A549 (cell line): ENCODE measurements at regions not wholly inside any gene's neighbourhood (a gene's known extent, or its start where the extent isn't known, plus 50 kb on each side); places are given as distances from the start of the nearest gene placed in this dataset.

Experiments used
- ATAC-seq, 2 experiments: fragments of 200-7000 bp in 1 of 2; fragments of >200 bp in 1 of 2; cut with Nextera tagmentation in 1 of 2; cut with Tn5 transposase in 1 of 2; 3 replicates each; pipeline versions ENCODE4 v1.8.0 to v1.9.1; 2018 to 2020; ENCODE audit warnings: mild to moderate bottlenecking in 1 of 2, moderate library complexity in 1 of 2
- CTCF ChIA-PET: fragments of 300-600 bp; sonication (Branson Sonifier 250); formaldehyde crosslinking; extraction: SDS; loops from one replicate; lab custom pipeline; 2021; ENCODE audit warnings: antibody characterized with exemption, inconsistent platforms; lab: Yijun Ruan, JAX
- POLR2A ChIA-PET: fragments of 350-600 bp; formaldehyde crosslinking; extraction: SDS; loops from one replicate; lab custom pipeline; 2021; ENCODE audit warnings: antibody characterized with exemption, inconsistent platforms; lab: Yijun Ruan, JAX
- DNase-seq, 2 experiments: peaks; one replicate each; pipeline versions ENCODE4 v3.0.0 to v3.0.0-alpha.2; 2011 to 2016; ENCODE audit warnings: low read depth in 1 of 2, low spot score in 1 of 2
- FAIRE-seq: peaks from 2 replicates; lab custom pipeline; 2011; peaks lifted over from hg19 to GRCh38; lab: Jason Lieb, UNC
- H3K27ac ChIP-seq, 2 experiments: fragments of >200 bp; sonication (Bioruptor Twin); formaldehyde crosslinking; 3 replicates each; pipeline ENCODE4 v1.5.1; 2016 to 2017
- H3K4me1 ChIP-seq: fragments of >200 bp; sonication (Bioruptor Twin); formaldehyde crosslinking; 3 replicates; pipeline ENCODE4 v1.6.1; 2016
- H3K4me2 ChIP-seq: fragments of >200 bp; sonication (Bioruptor Twin); formaldehyde crosslinking; 3 replicates; pipeline ENCODE4 v1.6.1; 2016
- H3K4me3 ChIP-seq: fragments of >200 bp; sonication (Bioruptor Twin); formaldehyde crosslinking; 3 replicates; pipeline ENCODE4 v1.5.1; 2016
- H3K9me3 ChIP-seq: fragments of >200 bp; sonication (Bioruptor Twin); formaldehyde crosslinking; 3 replicates; pipeline ENCODE4 v1.6.1; 2016
- BHLHE40 ChIP-seq: IDR thresholded peaks from 2 replicates; pipeline ENCODE4 v1.6.1; 2012; ENCODE audit warnings: low read depth, low read length, inconsistent platforms
- CBX2 ChIP-seq: fragments of 200-600 bp; sonication (generic); IDR thresholded peaks from 2 replicates; pipeline ENCODE4 v1.6.1; 2016; ENCODE audit warnings: low read depth, mild to moderate bottlenecking, borderline replicate concordance
- CHD2 ChIP-seq: fragments of 150-350 bp; IDR thresholded peaks from 2 replicates; pipeline ENCODE4 v1.6.1; 2014; ENCODE audit warnings: low read length; ENCODE audit not compliant: partially characterized antibody
- EHMT2 ChIP-seq: fragments of 200-600 bp; sonication (generic); IDR thresholded peaks from 2 replicates; pipeline ENCODE4 v1.6.1; 2016; ENCODE audit warnings: antibody characterized with exemption, low read depth, mild to moderate bottlenecking, moderate library complexity
- EP300 ChIP-seq, 2 experiments: fragments of >200 bp; sonication (Bioruptor Twin); formaldehyde crosslinking; IDR thresholded peaks; 2 replicates in 1 of 2; 3 replicates in 1 of 2; pipeline ENCODE4 v1.6.1; 2016 to 2017
- ESRRA ChIP-seq: fragments of 150-350 bp; IDR thresholded peaks from 2 replicates; pipeline ENCODE4 v1.6.1; 2014; ENCODE audit warnings: mild to moderate bottlenecking, low read length, borderline replicate concordance
- FOSL2 ChIP-seq, 2 experiments: fragments of 450-650 bp in 1 of 2; fragments of >200 bp in 1 of 2; sonication (Bioruptor Twin) in 1 of 2; formaldehyde crosslinking; IDR thresholded peaks; 2 replicates each; pipeline versions ENCODE4 v1.5.0 to v1.6.1; 2016 to 2020; ENCODE audit warnings: mild to moderate bottlenecking in 1 of 2, moderate library complexity in 1 of 2
- GATA3 ChIP-seq: IDR thresholded peaks from 2 replicates; pipeline ENCODE4 v1.6.1; 2012; ENCODE audit warnings: borderline replicate concordance
- HOXA7 ChIP-seq: fragments of 250-450 bp; sonication (Bioruptor Pico); IDR thresholded peaks from 2 replicates; pipeline ENCODE4 v1.5.0; 2020; ENCODE audit warnings: mild to moderate bottlenecking, moderate library complexity
- HOXB13 ChIP-seq: fragments of 250-450 bp; sonication (Bioruptor Pico); IDR thresholded peaks from 2 replicates; pipeline ENCODE4 v1.5.0; 2020; ENCODE audit warnings: low read depth, mild to moderate bottlenecking, moderate library complexity
- HOXB5 ChIP-seq: fragments of 250-450 bp; sonication (Bioruptor Pico); IDR thresholded peaks from 2 replicates; pipeline ENCODE4 v1.5.0; 2020; ENCODE audit warnings: mild to moderate bottlenecking, moderate library complexity
- KDM1A ChIP-seq: fragments of 200-600 bp; sonication (generic); IDR thresholded peaks from 2 replicates; pipeline ENCODE4 v1.6.1; 2016; ENCODE audit warnings: low read depth, mild to moderate bottlenecking
- MAFK ChIP-seq: fragments of 450-650 bp; IDR thresholded peaks from 2 replicates; pipeline ENCODE4 v1.6.1; 2014; ENCODE audit not compliant: partially characterized antibody
- MYC ChIP-seq: IDR thresholded peaks from 2 replicates; pipeline ENCODE4 v1.6.1; 2012; ENCODE audit warnings: mild to moderate bottlenecking, inconsistent platforms, low read length, improper control_type of control experiment, borderline replicate concordance
- NPAS2 ChIP-seq: fragments of 250-450 bp; sonication (Bioruptor Pico); IDR thresholded peaks from 2 replicates; pipeline ENCODE4 v1.8.0; 2022; ENCODE audit warnings: mild to moderate bottlenecking, moderate library complexity, borderline replicate concordance
- NR3C1 ChIP-seq: fragments of >200 bp; sonication (Bioruptor Twin); formaldehyde crosslinking; IDR thresholded peaks from 3 replicates; pipeline ENCODE4 v1.6.1; 2017
- PBX3 ChIP-seq: IDR thresholded peaks from 2 replicates; pipeline ENCODE4 v1.6.1; 2012
- POLR2A ChIP-seq: IDR thresholded peaks from 2 replicates; pipeline ENCODE4 v1.6.1; 2012; ENCODE audit warnings: mild to moderate bottlenecking, low read length
- RNF2 ChIP-seq: fragments of 200-600 bp; sonication (generic); IDR thresholded peaks from 2 replicates; pipeline ENCODE4 v1.6.1; 2016; ENCODE audit warnings: low read depth, mild to moderate bottlenecking, antibody characterized with exemption, moderate library complexity, borderline replicate concordance
- SREBF2 ChIP-seq: fragments of 450-650 bp; IDR thresholded peaks from 2 replicates; pipeline ENCODE4 v1.6.1; 2014; ENCODE audit warnings: mild to moderate bottlenecking, moderate library complexity
- ZNF302 ChIP-seq: fragments of 250-450 bp; sonication (Bioruptor Pico); IDR thresholded peaks from 2 replicates; pipeline ENCODE4 v1.9.0; 2021; ENCODE audit warnings: inconsistent platforms, mild to moderate bottlenecking, moderate library complexity
- WGBS: methylation state at CpG from one replicate; pipeline ENCODE4 v1.1.6; 2017; ENCODE audit errors: missing lambda C conversion rate; 5-methylcytosine and 5-hydroxymethylcytosine counted together
- TF ChIP-seq, protein P1 (sequence below): fragments of >200 bp; sonication (Bioruptor Twin); formaldehyde crosslinking; IDR thresholded peaks from 3 replicates; pipeline ENCODE4 v1.6.1; 2016

DNA sequence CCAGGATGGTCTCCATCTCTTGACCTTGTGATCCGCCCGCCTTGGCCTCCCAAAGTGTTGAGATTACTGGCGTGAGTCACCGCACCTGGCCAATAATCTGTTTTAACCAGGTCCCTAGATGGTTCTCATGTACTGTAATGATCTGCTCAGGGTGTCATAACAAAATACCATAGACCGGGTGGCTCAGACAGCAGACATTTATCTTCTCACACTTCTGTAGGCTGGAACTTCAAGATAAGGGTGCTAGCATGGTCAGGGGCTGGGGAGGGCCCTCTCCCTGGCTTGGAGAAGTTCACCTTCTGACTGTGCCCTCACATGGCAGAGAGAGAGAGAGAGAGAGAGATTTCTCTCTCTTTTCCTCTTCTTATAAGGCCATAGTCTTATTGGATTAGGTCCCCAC lies 279.4 kb upstream of the LYZL1 start:
- Histone ChIP-seq H3K9me3 (0 out of 3 replicates have a peak, but pooled peaks cover 3% of the 10 kb centered on the region), H3K4me2 (no peak overlapping the region), H3K27ac (no peak overlapping the region), H3K4me3 (no peak overlapping the region), H3K4me1 (peaks cover 12% of the 10 kb centered on the region)
- FAIRE-seq (no peak), ATAC-seq (no peak)
- 83% methylated on average over 5 of the region's 5 CpGs for WGBS
- TF ChIP-seq RNF2 = no peak
- no peak for TF ChIP-seq NR3C1
- TF ChIP-seq BHLHE40 = no peak
- TF ChIP-seq SREBF2 = no peak
- TF ChIP-seq EP300 (IDR thresholded peaks at IDR 0.05) = no peak
- no peak for TF ChIP-seq HOXA7
- TF ChIP-seq NPAS2 (CRISPR knock-in tag) = no peak
- TF ChIP-seq, all 56 proteins: peak for 0
- POLR2A ChIA-PET = no interaction called here
- CTCF ChIA-PET = no interaction called here
- no peak for DNase-seq

DNA sequence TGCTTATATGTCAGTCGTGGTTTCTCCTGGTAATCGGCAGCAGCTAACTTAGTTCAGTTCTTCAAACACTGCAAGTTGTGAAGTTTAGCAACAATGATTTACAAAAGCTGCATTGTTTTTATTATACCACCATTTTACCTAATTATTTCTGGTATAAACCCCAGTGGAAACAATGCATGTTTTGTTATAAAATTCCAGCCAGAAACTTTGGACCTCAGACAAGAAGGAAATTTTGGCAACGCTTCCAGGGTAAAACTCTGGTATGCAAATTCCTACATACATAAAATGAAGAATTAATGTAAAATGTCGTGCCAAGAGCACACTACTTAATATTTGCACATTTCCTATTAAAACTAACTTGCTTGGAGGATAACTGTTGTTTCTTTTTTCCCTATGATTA lies 277.4 kb upstream of the LYZL1 start:
- Histone ChIP-seq H3K4me2 (no peak overlapping the region), H3K4me1 (peaks cover 12% of the 10 kb centered on the region), H3K27ac (no peak overlapping the region), H3K4me3 (no peak overlapping the region), H3K9me3 (0 out of 3 replicates have a peak, but pooled peaks cover 3% of the 10 kb centered on the region)
- POLR2A ChIA-PET = no interaction called here
- FAIRE-seq (no peak), ATAC-seq (no peak), DNase-seq (no peak)
- TF ChIP-seq MAFK = no peak
- TF ChIP-seq ZNF302 (CRISPR knock-in tag) = no peak
- no peak for TF ChIP-seq MYC
- TF ChIP-seq HOXB13 (CRISPR knock-in tag) = no peak
- TF ChIP-seq CBX2 = no peak
- TF ChIP-seq PBX3 = no peak
- no peak for TF ChIP-seq POLR2A
- TF ChIP-seq FOSL2 (IDR thresholded peaks at IDR 0.05) = no peak
- TF ChIP-seq FOSL2 (CRISPR knock-in tag; IDR thresholded peaks at IDR 0.05) = no peak
- TF ChIP-seq NPAS2 (CRISPR knock-in tag) = no peak
- TF ChIP-seq, protein P1, sequence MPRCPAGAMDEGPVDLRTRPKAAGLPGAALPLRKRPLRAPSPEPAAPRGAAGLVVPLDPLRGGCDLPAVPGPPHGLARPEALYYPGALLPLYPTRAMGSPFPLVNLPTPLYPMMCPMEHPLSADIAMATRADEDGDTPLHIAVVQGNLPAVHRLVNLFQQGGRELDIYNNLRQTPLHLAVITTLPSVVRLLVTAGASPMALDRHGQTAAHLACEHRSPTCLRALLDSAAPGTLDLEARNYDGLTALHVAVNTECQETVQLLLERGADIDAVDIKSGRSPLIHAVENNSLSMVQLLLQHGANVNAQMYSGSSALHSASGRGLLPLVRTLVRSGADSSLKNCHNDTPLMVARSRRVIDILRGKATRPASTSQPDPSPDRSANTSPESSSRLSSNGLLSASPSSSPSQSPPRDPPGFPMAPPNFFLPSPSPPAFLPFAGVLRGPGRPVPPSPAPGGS = no peak
- TF ChIP-seq ESRRA = no peak
- no peak for TF ChIP-seq KDM1A
- no peak for TF ChIP-seq GATA3
- TF ChIP-seq HOXB5 = no peak
- TF ChIP-seq CHD2 = no peak
- TF ChIP-seq EHMT2 = no peak
- CTCF ChIA-PET = interaction anchor here (1.9 kb wide), 1 partner anchor 348 kb away, joined by 5 read pairs; no protein-coding TSS in a partner anchor
- WGBS = 82% methylated on average over 4 of the region's 4 CpGs

DNA sequence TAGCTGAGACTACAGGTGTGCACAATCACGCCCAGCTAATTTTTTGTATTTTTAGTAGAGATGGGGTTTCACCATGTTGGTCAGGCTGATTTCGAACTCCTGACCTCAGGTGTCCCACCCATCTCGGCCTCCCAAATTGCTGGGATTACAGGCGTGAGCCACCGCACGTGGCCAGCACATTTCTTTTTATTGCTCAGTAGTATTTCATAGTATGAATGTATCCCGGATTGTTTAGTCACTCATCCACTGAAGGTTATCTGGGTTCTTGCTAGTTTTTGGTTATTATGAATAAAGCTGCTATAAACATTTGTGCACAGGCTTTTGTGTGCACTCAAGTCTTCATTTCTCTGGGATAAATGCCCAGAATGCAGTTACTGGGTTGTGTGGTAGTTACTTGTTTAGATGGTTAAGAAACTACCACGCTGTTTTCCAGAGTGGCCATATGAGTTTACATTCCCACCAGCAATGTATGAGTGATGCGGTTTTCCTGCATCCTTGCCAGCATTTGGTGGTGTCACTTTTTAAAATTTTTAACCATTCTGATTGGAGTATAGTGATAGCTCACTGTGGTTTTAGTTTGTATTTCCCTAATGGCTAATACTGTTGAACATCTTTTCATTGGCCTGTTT lies 275.8 kb upstream of the LYZL1 start:
- 79% methylated on average over 9 of the region's 9 CpGs for WGBS
- Histone ChIP-seq H3K4me2 (no peak overlapping the region), H3K9me3 (peaks cover 4% of the 10 kb centered on the region; the same call in 1 of the 3 replicates), H3K4me3 (no peak overlapping the region), H3K27ac (no peak overlapping the region), H3K4me1 (peaks cover 4% of the 10 kb centered on the region)
- POLR2A ChIA-PET = no interaction called here
- FAIRE-seq = no peak
- TF ChIP-seq GATA3 = no peak
- ATAC-seq = no peak
- no peak for DNase-seq
- CTCF ChIA-PET = interaction anchor here (1.9 kb wide), 1 partner anchor 349 kb away, joined by 5 read pairs; no protein-coding TSS in a partner anchor
